DOHH2 (cell line): ENCODE measurements at regions not wholly inside any gene's neighbourhood (a gene's known extent, or its start where the extent isn't known, plus 50 kb on each side); places are given as distances from the start of the nearest gene placed in this dataset.

ENCODE experiments used
- H3F3A ChIP-seq: fragments of 200-600 bp; sonication (generic), shearing (Covaris generic); 2 replicates; pipeline ENCODE4 v1.6.0; 2016; ENCODE audit warnings: antibody characterized with exemption, mild to moderate bottlenecking; ENCODE audit not compliant: control insufficient read depth, insufficient read depth
- H3K27ac ChIP-seq: fragments of 200-600 bp; sonication (generic); 2 replicates; pipeline ENCODE4 v1.5.1; 2014; ENCODE audit warnings: low read depth, mild to moderate bottlenecking, low read length, moderate library complexity
- H3K27me3 ChIP-seq: fragments of 200-600 bp; sonication (generic); 2 replicates; pipeline ENCODE4 v1.6.1; 2014; ENCODE audit warnings: mild to moderate bottlenecking, low read length, mixed read lengths; ENCODE audit not compliant: control insufficient read depth
- H3K36me3 ChIP-seq: fragments of 200-600 bp; sonication (generic); 2 replicates; pipeline ENCODE4 v1.6.1; 2014; ENCODE audit warnings: mild to moderate bottlenecking, low read length, moderate library complexity, mixed read lengths; ENCODE audit not compliant: control insufficient read depth
- H3K4me1 ChIP-seq: fragments of 200-600 bp; sonication (generic); 2 replicates; pipeline ENCODE4 v1.6.1; 2014; ENCODE audit warnings: mild to moderate bottlenecking, low read length, mixed read lengths; ENCODE audit not compliant: control insufficient read depth
- H3K4me2 ChIP-seq: fragments of 200-600 bp; sonication (generic); 2 replicates; pipeline ENCODE4 v1.6.0; 2014; ENCODE audit warnings: mild to moderate bottlenecking, low read length, moderate library complexity
- H3K4me3 ChIP-seq: fragments of 200-600 bp; sonication (generic); 2 replicates; pipeline ENCODE4 v1.5.1; 2014; ENCODE audit warnings: mild to moderate bottlenecking, low read length, mixed read lengths
- H3K79me2 ChIP-seq: fragments of 200-600 bp; sonication (generic); 2 replicates; pipeline ENCODE4 v1.6.1; 2014; ENCODE audit warnings: mild to moderate bottlenecking, low read length, mixed read lengths; ENCODE audit not compliant: control insufficient read depth
- H3K9me2 ChIP-seq: fragments of 200-600 bp; sonication (generic); replicated peaks from 2 replicates; pipeline ENCODE4 v1.6.1; 2014; ENCODE audit warnings: mild to moderate bottlenecking, low read length, mixed read lengths; ENCODE audit not compliant: control insufficient read depth
- H3K9me3 ChIP-seq: fragments of 200-600 bp; sonication (generic); 2 replicates; pipeline ENCODE4 v1.6.1; 2014; ENCODE audit warnings: antibody characterized with exemption, low read length, mixed read lengths; ENCODE audit not compliant: control insufficient read depth, insufficient read depth
- H4K20me1 ChIP-seq: fragments of 200-600 bp; sonication (generic); 2 replicates; pipeline ENCODE4 v1.6.0; 2014; ENCODE audit warnings: low read depth, mild to moderate bottlenecking, antibody characterized with exemption, low read length, moderate library complexity; ENCODE audit not compliant: control insufficient read depth, insufficient read depth
- CTCF ChIP-seq: fragments of 200-600 bp; sonication (generic); IDR thresholded peaks from one replicate; pipeline ENCODE4 v1.5.1; 2014; ENCODE audit warnings: antibody characterized with exemption, mild to moderate bottlenecking, low read depth, low read length; ENCODE audit not compliant: poor library complexity, severe bottlenecking
- EZH2phosphoT487 ChIP-seq: fragments of 200-600 bp; sonication (generic); IDR thresholded peaks from 2 replicates; pipeline ENCODE4 v1.6.1; 2017; ENCODE audit warnings: borderline replicate concordance, mild to moderate bottlenecking, antibody characterized with exemption, low read length, moderate library complexity, mixed read lengths

- Histone ChIP-seq H3K27me3 (no peaks in the 10 kb centered on the region), H3K4me1 (no peaks in the 10 kb centered on the region), H3K27ac (no peak overlapping the region), H3K9me2 (no peaks in the 10 kb centered on the region), H3K9me3 (no peaks in the 10 kb centered on the region), H3F3A (no peaks in the 10 kb centered on the region), H3K4me2 (no peak overlapping the region), H3K36me3 (no peaks in the 10 kb centered on the region), H4K20me1 (no peaks in the 10 kb centered on the region), H3K4me3 (no peak overlapping the region), H3K79me2 (no peaks in the 10 kb centered on the region)
- TF ChIP-seq CTCF: no peak
- no peak for TF ChIP-seq EZH2phosphoT487
Observed at GRCh38 chr4:155532373-155533085, 134.1 kb upstream of the GUCY1A1 start.

- Histone ChIP-seq H3K27me3 (no peaks in the 10 kb centered on the region), H3K79me2 (no peaks in the 10 kb centered on the region), H3F3A (no peaks in the 10 kb centered on the region), H3K4me1 (no peaks in the 10 kb centered on the region), H3K9me3 (no peaks in the 10 kb centered on the region), H3K9me2 (no peaks in the 10 kb centered on the region), H3K27ac (no peak overlapping the region), H3K36me3 (no peaks in the 10 kb centered on the region), H3K4me3 (no peak overlapping the region), H4K20me1 (no peaks in the 10 kb centered on the region), H3K4me2 (no peak overlapping the region)
- TF ChIP-seq CTCF (no peak), EZH2phosphoT487 (no peak)
Observed at GRCh38 chr4:155530857-155531256, 135.8 kb upstream of the GUCY1A1 start.

- TF ChIP-seq EZH2phosphoT487: no peak
- TF ChIP-seq CTCF: no peak
- H3K4me2 ChIP-seq: no peak overlapping the region
- no peaks in the 10 kb centered on the region for H4K20me1 ChIP-seq
- no peaks in the 10 kb centered on the region for H3K9me2 ChIP-seq
- H3F3A ChIP-seq: no peaks in the 10 kb centered on the region
- no peaks in the 10 kb centered on the region for H3K9me3 ChIP-seq
- no peak overlapping the region for H3K4me3 ChIP-seq
- no peaks in the 10 kb centered on the region for H3K36me3 ChIP-seq
- no peak overlapping the region for H3K27ac ChIP-seq
- no peaks in the 10 kb centered on the region for H3K27me3 ChIP-seq
- no peaks in the 10 kb centered on the region for H3K4me1 ChIP-seq
- H3K79me2 ChIP-seq: no peaks in the 10 kb centered on the region
Observed at GRCh38 chr4:155530290-155530689, 136.4 kb upstream of the GUCY1A1 start.
